GM21576 (cell line): ENCODE measurements at regions not wholly inside any gene's neighbourhood (a gene's known extent, or its start where the extent isn't known, plus 50 kb on each side); places are given as distances from the start of the nearest gene placed in this dataset.

Source experiments
- ATAC-seq: cut with Tn5 transposase; IDR thresholded peaks from one replicate; pipeline ENCODE4 v1.9.1; 2021; ENCODE audit warnings: mild to moderate bottlenecking, moderate library complexity; ENCODE audit not compliant: unreplicated experiment

- ATAC-seq, result no peak
Observed at GRCh38 chr2:35391736-35392442, 963.7 kb upstream of the CRIM1 start.

GRCh38 chr2:35378791-35379190, 976.8 kb upstream of the CRIM1 start:
- ATAC-seq, result no peak

- ATAC-seq, result no peak
Observed at GRCh38 chr2:35374845-35375244, 980.7 kb upstream of the CRIM1 start.

- no peak for ATAC-seq
Observed at GRCh38 chr2:35365859-35366258, 989.7 kb upstream of the CRIM1 start.

- no peak for ATAC-seq
Observed at GRCh38 chr2:35356332-35356731, 999.2 kb upstream of the CRIM1 start.

- no peak for ATAC-seq
Observed at GRCh38 chr2:35355056-35355455, 1000.5 kb upstream of the CRIM1 start.

- ATAC-seq, result no peak
Observed at GRCh38 chr2:35347561-35347960, 1008.0 kb upstream of the CRIM1 start.

- no peak for ATAC-seq
Observed at GRCh38 chr2:35343135-35343534, 1012.4 kb upstream of the CRIM1 start.

- no peak for ATAC-seq
Observed at GRCh38 chr2:35339211-35339610, 1016.4 kb upstream of the CRIM1 start.

GRCh38 chr2:35337922-35338321, 1017.7 kb upstream of the CRIM1 start:
- ATAC-seq, result no peak

- ATAC-seq, result no peak
Observed at GRCh38 chr2:35314049-35314448, 1041.5 kb upstream of the CRIM1 start.

GRCh38 chr2:35301369-35301768, 1054.2 kb upstream of the CRIM1 start:
- ATAC-seq, result no peak

- no peak for ATAC-seq
Observed at GRCh38 chr2:35298493-35298892, 1057.1 kb upstream of the CRIM1 start.

- ATAC-seq, result no peak
Observed at GRCh38 chr2:35297403-35297802, 1058.2 kb upstream of the CRIM1 start.

GRCh38 chr2:35294636-35295263, 1060.8 kb upstream of the CRIM1 start:
- no peak for ATAC-seq

- no peak for ATAC-seq
Observed at GRCh38 chr2:35293261-35293660, 1062.3 kb upstream of the CRIM1 start.

GRCh38 chr2:35292199-35292598, 1063.4 kb upstream of the CRIM1 start:
- no peak for ATAC-seq

GRCh38 chr2:35281702-35282101, 1073.9 kb upstream of the CRIM1 start:
- no peak for ATAC-seq

- ATAC-seq, result no peak
Observed at GRCh38 chr2:35255826-35256225, 1099.8 kb upstream of the CRIM1 start.

- no peak for ATAC-seq
Observed at GRCh38 chr2:35251156-35251555, 1104.4 kb upstream of the CRIM1 start.

GRCh38 chr2:35246702-35247101, 1108.9 kb upstream of the CRIM1 start:
- no peak for ATAC-seq

- no peak for ATAC-seq
Observed at GRCh38 chr2:35228584-35228983, 1127.0 kb upstream of the CRIM1 start.

GRCh38 chr2:35220461-35220860, 1135.1 kb upstream of the CRIM1 start:
- ATAC-seq, result no peak
